B cell (primary cell): ENCODE measurements at regions not wholly inside any gene's neighbourhood (a gene's known extent, or its start where the extent isn't known, plus 50 kb on each side); places are given as distances from the start of the nearest gene placed in this dataset.

Source experiments
- ATAC-seq: fragments of 200-7000 bp; cut with Tn5 transposase; one replicate; pipeline ENCODE4 v1.10.0; 2021; ENCODE audit warnings: low read depth, mild to moderate bottlenecking, moderate number of reproducible peaks, moderate library complexity
- CTCF ChIA-PET: fragments of 350-600 bp; sonication (Branson Sonifier 250); formaldehyde crosslinking; loops from one replicate; lab custom pipeline; 2021; ENCODE audit warnings: antibody characterized with exemption, inconsistent platforms; lab: Charles Lee
- POLR2A ChIA-PET: fragments of 350-600 bp; sonication (Branson Sonifier 250); formaldehyde crosslinking; loops from one replicate; lab custom pipeline; 2021; ENCODE audit warnings: antibody characterized with exemption; lab: Charles Lee
- DNase-seq: peaks from one replicate; pipeline ENCODE4 v3.0.0; 2013
- H2AFZ ChIP-seq: 2 replicates; pipeline ENCODE4 v1.6.1; 2012; ENCODE audit warnings: mild to moderate bottlenecking, low read depth, low read length; ENCODE audit not compliant: insufficient read depth, poor library complexity, severe bottlenecking
- H3K27ac ChIP-seq, 2 donors: 1 replicate in 1 of 2; 2 replicates in 1 of 2; pipeline ENCODE4 v1.5.1; 2012 to 2013; ENCODE audit warnings: low read length in 2 of 2, mild to moderate bottlenecking in 2 of 2, moderate library complexity in 1 of 2
- H3K27me3 ChIP-seq, 4 experiments: fragments of 200-600 bp in 1 of 4; sonication (generic) in 1 of 4; replicated peaks in 1 of 4; 1 replicate in 2 of 4; 2 replicates in 2 of 4; pipeline versions ENCODE4 v1.6.1 to v1.7.0; 2013 to 2016; ENCODE audit warnings: low read length in 3 of 4, mild to moderate bottlenecking in 2 of 4, mixed read lengths in 1 of 4, moderate library complexity in 1 of 4; ENCODE audit not compliant: insufficient read depth in 4 of 4, control insufficient read depth in 3 of 4; ENCODE audit errors: control extremely low read depth in 1 of 4
- H3K36me3 ChIP-seq, 2 experiments: replicated peaks in 1 of 2; 1 replicate in 1 of 2; 2 replicates in 1 of 2; pipeline versions ENCODE4 v1.6.1 to v1.7.1; 2013; ENCODE audit warnings: low read length in 1 of 2; ENCODE audit not compliant: insufficient read depth in 2 of 2, control insufficient read depth in 1 of 2; ENCODE audit errors: control extremely low read depth in 1 of 2, extremely low read depth in 1 of 2
- H3K4me1 ChIP-seq, 2 donors: fragments of 200-600 bp in 1 of 2; sonication (generic) in 1 of 2; 1 replicate in 1 of 2; 2 replicates in 1 of 2; pipeline versions ENCODE4 v1.5.1 to v1.6.1; 2013 to 2017; ENCODE audit warnings: low read length in 2 of 2; ENCODE audit not compliant: control insufficient read depth in 2 of 2, insufficient read depth in 2 of 2
- H3K4me2 ChIP-seq: replicated peaks from 2 replicates; pipeline ENCODE3; 2012; ENCODE audit warnings: mild to moderate bottlenecking, low read depth, low read length; ENCODE audit not compliant: poor library complexity, severe bottlenecking
- H3K4me3 ChIP-seq, 5 experiments: fragments of 200-600 bp in 1 of 5; sonication (generic) in 1 of 5; 1 replicate in 3 of 5; 2 replicates in 2 of 5; pipeline versions ENCODE4 v1.5.1 to v1.7.0; 2011 to 2016; ENCODE audit warnings: low read length in 4 of 5, mild to moderate bottlenecking in 4 of 5, low read depth in 2 of 5, control low read depth in 1 of 5, moderate library complexity in 1 of 5; ENCODE audit not compliant: insufficient read depth in 1 of 5; ENCODE audit errors: control extremely low read depth in 1 of 5, extremely low read depth in 1 of 5
- H3K79me2 ChIP-seq: fragments of 200-600 bp; sonication (generic); one replicate; pipeline ENCODE4 v1.6.0; 2016; ENCODE audit warnings: low read length; ENCODE audit not compliant: control insufficient read depth, insufficient read depth
- H3K9ac ChIP-seq: fragments of 200-600 bp; sonication (generic); 2 replicates; pipeline ENCODE4 v1.6.1; 2017; ENCODE audit warnings: mild to moderate bottlenecking, low read length, moderate library complexity
- H3K9me3 ChIP-seq, 3 donors: one replicate each; pipeline versions ENCODE4 v1.6.1 to v1.7.1; 2013; ENCODE audit warnings: low read length in 2 of 3; ENCODE audit not compliant: control insufficient read depth in 2 of 3, insufficient read depth in 1 of 3; ENCODE audit errors: control extremely low read depth in 1 of 3
- H4K20me1 ChIP-seq: 2 replicates; pipeline ENCODE4 v1.6.0; 2012; ENCODE audit warnings: mild to moderate bottlenecking, low read length; ENCODE audit not compliant: insufficient read depth, control insufficient read depth, poor library complexity, severe bottlenecking
- H3K27ac Mint-ChIP-seq: one replicate; pipeline ENCODE4 v1.8.0; 2021; ENCODE audit warnings: mixed read lengths
- H3K27me3 Mint-ChIP-seq: one replicate; pipeline ENCODE4 v1.8.0; 2021; ENCODE audit warnings: mixed read lengths
- H3K4me1 Mint-ChIP-seq: one replicate; pipeline ENCODE4 v1.8.0; 2021; ENCODE audit warnings: mixed read lengths
- H3K4me3 Mint-ChIP-seq: one replicate; pipeline ENCODE4 v1.8.0; 2021; ENCODE audit warnings: mixed read lengths
- H3K9me3 Mint-ChIP-seq: one replicate; pipeline ENCODE4 v1.8.0; 2022; ENCODE audit warnings: mixed read lengths; ENCODE audit not compliant: insufficient read depth
- EZH2 ChIP-seq: IDR thresholded peaks from 2 replicates; pipeline ENCODE4 v1.6.1; 2012; ENCODE audit warnings: borderline replicate concordance, low read depth, mild to moderate bottlenecking, moderate library complexity, low read length; ENCODE audit not compliant: insufficient read depth, poor library complexity, severe bottlenecking
- WGBS: methylation state at CpG from one replicate; pipeline ENCODE4 v1.1.5; 2013; ENCODE audit warnings: missing lambda C conversion rate; ENCODE audit not compliant: insufficient coverage; 5-methylcytosine and 5-hydroxymethylcytosine counted together
- intact Hi-C: fragments of 100-400 bp; cut with micrococcal nuclease; formaldehyde crosslinking; loops from one replicate; pipeline ENCODE4 v1.10.0; 2022
- TF ChIP-seq, protein P1 (sequence below): fragments of 200-600 bp; IDR thresholded peaks from one replicate; pipeline ENCODE4 v1.8.0; 2022; ENCODE audit warnings: antibody characterized with exemption, mild to moderate bottlenecking

DNA sequence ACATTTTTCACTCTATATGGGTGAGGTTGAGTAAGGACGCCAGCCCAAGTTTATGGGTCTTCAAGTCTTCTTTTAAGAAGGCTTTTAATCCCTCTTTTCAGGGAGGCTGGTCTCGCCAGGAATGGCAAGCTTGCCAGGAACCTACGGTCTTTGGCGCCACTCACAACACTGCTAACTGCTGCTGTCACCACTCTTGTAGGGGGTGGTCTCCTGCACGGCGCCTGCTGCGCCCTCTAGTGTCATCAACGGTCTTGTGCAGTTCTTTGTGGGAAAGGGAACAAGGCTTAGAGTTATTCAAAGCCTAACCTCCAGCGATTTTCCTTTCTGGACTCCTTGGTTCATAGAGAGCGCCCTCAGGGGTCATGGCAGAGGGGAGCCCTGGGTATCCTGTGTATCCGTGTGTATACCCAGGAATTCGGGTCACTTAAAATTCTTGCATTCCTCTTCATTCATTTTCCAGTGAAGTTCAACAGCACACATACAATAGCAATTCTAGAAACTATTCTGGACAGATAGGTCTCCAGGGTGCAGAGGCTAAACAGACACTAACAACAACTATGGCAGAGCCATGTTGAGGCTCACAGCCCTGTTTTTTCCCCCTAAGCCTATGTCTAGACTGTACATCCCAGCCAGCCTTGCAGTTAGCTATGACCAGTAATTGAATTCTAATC lies 392.8 kb upstream of the CAMK1G start:
- Mint-ChIP-seq H3K27me3 (no peaks in the 10 kb centered on the region), H3K27ac (no peak overlapping the region), H3K9me3 (no peaks in the 10 kb centered on the region), H3K4me1 (no peaks in the 10 kb centered on the region), H3K4me3 (no peak overlapping the region)
- peaks cover 0 to 5% (median 4%) of the 10 kb centered on the region in 3 donors for H3K9me3 ChIP-seq
- no peaks in the 10 kb centered on the region for H3K4me1 ChIP-seq
- H3K27ac ChIP-seq, result no peak overlapping the region
- ChIA-PET CTCF (no interaction called here), POLR2A (no interaction called here)
- H3K79me2 ChIP-seq, result no peaks in the 10 kb centered on the region
- no peaks in the 10 kb centered on the region for H3K27me3 ChIP-seq
- H3K9ac ChIP-seq, result no peak overlapping the region
- H3K36me3 ChIP-seq, result no peaks in the 10 kb centered on the region
- no peak overlapping the region for H3K4me2 ChIP-seq
- no peak overlapping the region for H3K4me3 ChIP-seq
- intact Hi-C loops, result no loop called here
- no peak for TF ChIP-seq EZH2
- TF ChIP-seq, protein P1, sequence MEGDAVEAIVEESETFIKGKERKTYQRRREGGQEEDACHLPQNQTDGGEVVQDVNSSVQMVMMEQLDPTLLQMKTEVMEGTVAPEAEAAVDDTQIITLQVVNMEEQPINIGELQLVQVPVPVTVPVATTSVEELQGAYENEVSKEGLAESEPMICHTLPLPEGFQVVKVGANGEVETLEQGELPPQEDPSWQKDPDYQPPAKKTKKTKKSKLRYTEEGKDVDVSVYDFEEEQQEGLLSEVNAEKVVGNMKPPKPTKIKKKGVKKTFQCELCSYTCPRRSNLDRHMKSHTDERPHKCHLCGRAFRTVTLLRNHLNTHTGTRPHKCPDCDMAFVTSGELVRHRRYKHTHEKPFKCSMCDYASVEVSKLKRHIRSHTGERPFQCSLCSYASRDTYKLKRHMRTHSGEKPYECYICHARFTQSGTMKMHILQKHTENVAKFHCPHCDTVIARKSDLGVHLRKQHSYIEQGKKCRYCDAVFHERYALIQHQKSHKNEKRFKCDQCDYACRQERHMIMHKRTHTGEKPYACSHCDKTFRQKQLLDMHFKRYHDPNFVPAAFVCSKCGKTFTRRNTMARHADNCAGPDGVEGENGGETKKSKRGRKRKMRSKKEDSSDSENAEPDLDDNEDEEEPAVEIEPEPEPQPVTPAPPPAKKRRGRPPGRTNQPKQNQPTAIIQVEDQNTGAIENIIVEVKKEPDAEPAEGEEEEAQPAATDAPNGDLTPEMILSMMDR, result peak; percentile 26
- no peak overlapping the region for H2AFZ ChIP-seq
- H4K20me1 ChIP-seq, result no peaks in the 10 kb centered on the region
- WGBS, result 5% methylated on average over 3 of the region's 12 CpGs
- ATAC-seq (no peak), DNase-seq (no peak)

- H3K27ac ChIP-seq, result no peak overlapping the region
- CTCF ChIA-PET, result no interaction called here
- ATAC-seq, result no peak
Observed at GRCh38 chr1:209191262-209191634, 392.3 kb upstream of the CAMK1G start.

More at GRCh38 chr1:209191262-209191634, 392.3 kb upstream of the CAMK1G start:
- Histone ChIP-seq H3K4me3 (no peak overlapping the region), H2AFZ (no peak overlapping the region), H3K9me3 (peaks cover 0 to 10% (median 4%) of the 10 kb centered on the region in 3 donors), H3K79me2 (no peaks in the 10 kb centered on the region), H3K4me2 (no peak overlapping the region), H4K20me1 (no peaks in the 10 kb centered on the region), H3K36me3 (no peaks in the 10 kb centered on the region), H3K4me1 (no peaks in the 10 kb centered on the region), H3K27me3 (no peaks in the 10 kb centered on the region), H3K9ac (no peak overlapping the region)
- Mint-ChIP-seq H3K9me3 (peaks cover 4% of the 10 kb centered on the region), H3K4me3 (no peak overlapping the region), H3K27me3 (no peaks in the 10 kb centered on the region), H3K27ac (no peak overlapping the region), H3K4me1 (no peaks in the 10 kb centered on the region)
- no CpG with 5 or more reads among the region's 1 CpG for whole genome bisulfite sequencing
- DNase-seq, result no peak
- intact Hi-C loops, result no loop called here
- POLR2A ChIA-PET, result no interaction called here
- TF ChIP-seq, protein P1, result no peak
- TF ChIP-seq EZH2, result no peak
